HG02970 (cell line): ENCODE measurements at regions not wholly inside any gene's neighbourhood (a gene's known extent, or its start where the extent isn't known, plus 50 kb on each side); places are given as distances from the start of the nearest gene placed in this dataset.
"Not testable (repeated sequence)": the region's sequence is repeated elsewhere in the genome, so short reads cannot be mapped to it uniquely, and the experiment has no call there.

ENCODE experiments used
- ATAC-seq: cut with Tn5 transposase; IDR thresholded peaks from one replicate; pipeline ENCODE4 v1.9.1; 2021; ENCODE audit warnings: mild to moderate bottlenecking, moderate library complexity, moderate number of reproducible peaks; ENCODE audit not compliant: unreplicated experiment, low FRiP score

DNA sequence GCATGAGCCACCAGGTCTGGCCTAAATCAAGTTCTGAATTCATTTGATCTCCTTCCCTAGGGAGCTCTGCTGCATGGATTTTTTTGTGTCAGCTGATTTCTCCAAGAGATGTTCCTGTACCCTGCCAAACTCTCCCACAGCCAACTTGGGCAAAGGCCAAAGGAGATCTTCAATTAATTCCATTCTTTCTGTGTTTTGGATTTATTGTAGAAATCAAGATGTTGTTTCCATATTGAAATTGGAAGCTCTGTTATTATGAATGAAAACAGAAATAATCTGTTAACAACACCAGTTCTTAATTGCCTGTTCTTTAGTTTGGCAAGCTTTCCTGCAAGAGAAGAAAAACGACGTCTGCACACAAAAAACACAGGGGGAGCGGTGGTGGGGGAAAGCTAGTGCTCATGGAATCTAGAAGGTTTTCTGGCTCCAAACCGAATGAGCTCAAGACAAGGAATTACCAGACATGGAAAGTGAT lies 86.5 kb upstream of the ABCC4 start:
- no peak for ATAC-seq

GRCh38 chr13:95388420-95389079 lies 87.3 kb upstream of the ABCC4 start:
- no peak for ATAC-seq

GRCh38 chr13:95391362-95391761 lies 90.1 kb upstream of the ABCC4 start:
- ATAC-seq = no peak

- ATAC-seq = no peak
Measured at GRCh38 chr13:95391785-95392184, 90.5 kb upstream of the ABCC4 start.

DNA sequence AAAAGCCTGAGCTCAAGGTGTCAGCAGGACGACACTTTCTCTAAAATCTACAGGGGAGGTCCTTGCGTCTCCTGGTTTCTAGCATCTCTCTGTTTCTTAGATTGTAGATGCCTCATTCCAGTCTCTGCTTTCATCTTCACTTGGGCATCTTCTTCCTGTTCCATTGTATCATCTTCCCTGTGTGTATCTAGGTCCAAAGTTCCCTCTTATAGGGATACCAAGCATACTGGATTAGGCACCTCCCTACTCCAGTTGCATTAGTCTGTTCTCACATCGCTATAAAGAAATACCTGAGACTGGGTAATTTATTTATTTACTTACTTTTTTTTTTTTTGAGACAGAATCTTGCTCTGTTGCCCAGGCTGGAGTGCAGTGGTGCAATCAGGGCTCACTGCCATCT lies 91.3 kb upstream of the ABCC4 start:
- no peak for ATAC-seq

DNA sequence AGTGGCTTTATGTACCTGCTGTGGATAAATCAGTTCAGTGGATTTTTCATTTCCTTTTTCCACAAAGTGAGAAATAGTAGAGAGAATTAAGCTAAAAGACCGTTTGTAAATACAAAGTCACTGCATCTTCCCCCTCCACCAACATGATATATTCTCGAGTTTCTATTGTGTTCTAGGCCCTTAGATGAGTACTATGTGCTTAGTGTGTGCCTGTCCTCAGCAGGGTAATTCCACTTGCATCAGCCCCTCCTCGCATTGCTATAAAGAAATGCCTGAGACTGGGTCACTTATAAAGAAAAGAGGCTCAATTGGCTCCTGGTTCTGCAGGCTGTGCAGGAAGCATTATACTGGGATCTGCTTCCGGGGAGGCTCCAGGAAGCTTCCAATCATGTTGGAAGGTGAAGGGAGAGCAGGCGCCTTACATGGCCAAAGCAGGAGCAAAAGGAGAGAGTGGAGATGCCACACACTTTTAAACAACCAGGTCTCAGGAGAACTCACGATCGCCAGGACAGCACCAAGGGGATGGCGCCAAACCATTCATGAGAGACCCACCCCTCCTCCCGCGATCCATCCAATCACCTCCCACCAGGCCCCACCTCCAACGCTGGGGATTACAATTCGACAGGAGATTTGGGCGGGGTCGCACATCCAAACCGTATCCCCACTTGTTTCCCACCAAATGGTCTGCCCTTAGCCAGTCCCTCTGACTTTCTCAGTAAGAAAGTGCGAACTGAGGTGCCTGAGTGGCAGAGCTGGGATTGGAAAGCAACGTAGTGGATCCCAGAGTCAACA lies 102.3 kb upstream of the ABCC4 start:
- no peak for ATAC-seq

DNA sequence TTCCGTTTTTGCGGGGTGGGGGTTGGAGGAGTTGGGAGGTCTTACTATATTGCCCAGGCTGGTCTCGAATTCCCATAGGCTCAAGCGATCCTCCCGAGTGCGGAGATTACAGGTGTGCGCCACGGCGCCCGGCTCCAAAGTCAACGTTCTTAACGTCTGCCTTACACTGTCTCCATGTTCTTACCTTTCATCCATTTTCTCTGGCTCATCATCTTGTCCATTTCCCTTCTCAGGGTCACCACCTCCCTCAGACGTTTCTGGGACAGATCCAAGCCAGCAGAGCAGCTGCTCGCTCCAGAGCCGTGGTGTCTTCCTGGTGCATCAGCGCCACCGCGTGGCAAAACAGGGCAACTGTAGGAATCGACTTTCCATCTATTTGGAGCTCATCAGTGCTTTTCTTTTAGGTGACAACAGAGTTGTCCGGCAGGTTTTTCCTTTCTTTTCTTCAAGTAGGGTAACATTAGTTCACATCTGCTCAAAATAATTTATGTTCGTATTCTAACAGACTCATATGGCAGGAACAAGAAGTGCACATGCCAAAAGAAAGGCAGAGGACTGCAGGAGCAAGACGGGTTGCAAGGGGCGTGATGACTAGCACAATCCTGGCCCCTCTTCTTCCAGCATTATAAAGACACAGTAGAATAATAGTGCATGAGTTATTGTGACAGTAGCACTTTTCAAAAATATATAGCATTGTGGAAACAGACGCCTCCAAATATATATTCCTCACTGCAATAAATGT lies 103.1 kb upstream of the ABCC4 start:
- peak; percentile 67 for ATAC-seq

DNA sequence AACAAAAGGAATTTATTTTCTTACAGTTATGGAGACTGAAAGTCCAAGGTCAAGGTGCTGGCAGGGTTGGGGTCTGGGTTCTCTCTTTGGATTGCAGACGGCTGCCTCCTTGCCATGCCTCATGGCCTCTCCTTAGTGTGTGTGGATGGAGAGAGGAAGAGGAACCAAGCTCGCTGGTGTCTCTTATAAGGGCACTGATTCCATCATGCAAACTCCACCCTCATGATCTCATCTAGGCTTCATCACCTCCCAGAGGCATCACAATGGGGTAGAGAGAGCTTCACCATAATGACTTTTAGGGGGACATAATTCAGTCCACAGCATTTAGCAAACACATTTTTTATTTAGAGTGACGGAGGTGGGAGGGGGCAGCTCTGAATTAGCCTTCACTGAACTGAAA lies 104.9 kb upstream of the ABCC4 start:
- ATAC-seq = no peak

DNA sequence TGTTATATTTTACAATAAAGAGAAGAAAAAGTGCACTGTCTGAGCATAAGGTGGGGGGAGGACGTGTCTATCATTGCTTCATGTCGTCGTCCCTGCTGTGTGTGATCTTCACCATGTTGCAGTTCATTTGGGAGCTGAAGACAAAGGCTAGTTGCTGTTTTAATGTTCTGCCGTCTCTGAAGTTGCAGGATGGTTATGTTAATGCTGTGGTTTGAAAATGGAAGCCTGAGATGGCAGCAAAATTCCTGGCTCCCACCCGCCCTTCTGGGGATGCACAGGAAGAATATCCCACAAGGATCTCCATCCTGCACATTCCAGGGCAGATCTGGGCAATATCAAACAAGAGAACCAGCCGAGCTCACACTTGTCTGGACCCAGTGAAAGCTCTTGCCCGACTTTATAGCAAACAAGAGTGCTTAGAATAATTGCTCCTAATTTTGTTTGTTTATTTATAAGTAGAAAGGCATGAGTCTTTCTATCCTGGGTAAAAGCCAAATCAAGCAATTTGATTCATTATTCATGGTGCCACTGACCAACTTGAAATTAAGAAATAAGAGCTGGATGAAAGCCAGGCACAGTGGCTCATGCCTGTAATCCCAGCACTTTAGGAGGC lies 110.3 kb upstream of the ABCC4 start:
- no peak for ATAC-seq

GRCh38 chr13:95418946-95419345 lies 117.7 kb upstream of the ABCC4 start:
- no peak for ATAC-seq

- ATAC-seq = no peak
Measured at GRCh38 chr13:95420501-95420900, 119.2 kb upstream of the ABCC4 start.

DNA sequence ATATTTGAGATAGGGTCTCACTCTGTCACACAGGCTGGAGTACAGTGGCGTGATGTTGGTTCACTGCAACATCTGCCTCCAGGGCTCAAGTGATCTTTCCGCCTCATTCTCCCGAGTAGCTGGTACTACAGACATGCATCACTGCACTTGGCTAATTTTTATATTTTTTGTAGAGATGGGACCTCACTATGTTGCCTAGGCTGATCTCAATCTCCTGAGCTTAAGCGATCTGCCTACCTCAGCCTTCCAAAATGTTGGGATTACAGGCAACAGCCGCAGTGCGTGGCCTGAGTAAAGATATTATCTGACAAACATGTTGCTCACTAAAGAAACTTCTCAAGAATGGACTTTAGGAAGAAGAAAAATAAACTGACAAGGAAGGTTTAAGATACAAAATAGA lies 125.4 kb upstream of the ABCC4 start:
- ATAC-seq = no peak

DNA sequence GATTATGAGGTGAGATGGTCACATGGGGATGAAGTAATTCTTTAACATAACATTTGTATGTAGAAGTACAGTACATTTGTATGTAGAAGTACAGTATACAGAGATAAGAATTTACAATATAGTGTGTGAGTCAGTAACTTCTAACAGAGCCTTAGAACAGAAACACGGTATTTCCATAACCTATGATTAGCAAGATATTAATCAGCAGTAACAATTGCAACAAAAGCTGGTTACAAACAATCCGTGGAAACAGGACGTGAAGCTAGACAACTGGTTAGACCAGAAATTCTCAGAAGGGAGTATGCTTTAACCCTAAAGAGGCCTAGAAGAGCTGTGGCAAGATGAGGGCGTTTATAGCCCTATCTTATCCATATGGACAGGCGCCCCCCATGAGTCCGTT lies 122.0 kb upstream of the CLDN10 start:
- not testable (repeated sequence) for ATAC-seq

- no peak for ATAC-seq
Measured at GRCh38 chr13:95432141-95432540, 120.4 kb upstream of the CLDN10 start.

DNA sequence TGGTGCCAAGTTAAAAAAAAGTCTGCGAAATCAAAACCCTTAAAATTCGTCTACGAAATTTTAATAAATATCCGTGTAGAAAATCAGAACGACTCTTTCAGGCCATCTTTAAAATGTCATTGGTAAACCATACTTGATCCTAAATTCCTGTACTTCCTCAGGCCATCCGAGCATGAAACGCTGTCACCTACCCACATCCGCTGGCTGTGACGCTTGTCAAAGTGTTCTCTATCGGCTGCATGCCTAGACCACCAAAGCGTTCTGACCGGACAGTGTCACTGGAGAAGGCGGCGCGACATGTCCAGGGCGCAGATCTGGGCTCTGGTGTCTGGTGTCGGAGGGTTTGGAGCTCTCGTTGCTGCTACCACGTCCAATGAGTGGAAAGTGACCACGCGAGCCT lies 119.0 kb upstream of the CLDN10 start:
- ATAC-seq = no peak

DNA sequence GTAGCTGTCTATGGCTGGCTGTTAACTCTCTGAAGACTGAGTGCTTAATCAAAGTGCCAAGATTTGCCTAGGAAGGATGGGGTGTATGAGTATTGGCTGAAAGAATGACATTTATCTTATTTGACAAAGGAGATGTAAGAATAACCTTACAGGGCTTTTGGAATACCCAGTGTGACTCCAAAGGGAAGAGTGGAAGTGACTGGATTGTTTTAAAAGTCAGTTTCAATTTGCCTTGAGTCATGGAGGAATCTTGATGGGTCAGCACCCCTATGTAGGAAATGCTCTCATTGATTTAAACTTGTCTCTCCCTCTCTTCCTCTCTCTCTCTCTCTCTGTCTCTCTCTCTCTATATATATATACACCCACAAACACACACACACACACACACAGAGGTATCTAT lies 118.4 kb upstream of the CLDN10 start:
- no peak for ATAC-seq

GRCh38 chr13:95437561-95437960 lies 115.0 kb upstream of the CLDN10 start:
- ATAC-seq = no peak

DNA sequence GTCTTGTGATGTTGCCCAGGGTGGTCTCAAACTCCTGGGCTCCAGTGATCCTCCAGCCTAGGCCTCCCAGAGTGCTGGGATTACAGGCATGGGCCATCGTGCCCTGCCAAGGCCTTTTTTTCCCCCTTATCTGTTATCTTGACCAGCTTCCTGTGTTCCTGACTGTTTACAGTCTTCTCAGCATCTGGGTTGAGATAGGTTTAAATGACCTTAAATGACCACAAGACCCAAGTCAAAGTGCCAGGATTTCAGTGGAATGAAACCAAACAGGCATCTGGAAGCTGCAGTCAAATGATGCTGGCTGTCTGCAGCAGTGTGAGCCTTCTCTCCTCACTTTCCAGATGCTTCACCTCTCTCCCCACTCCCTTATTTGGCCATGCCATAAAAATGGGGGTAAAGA lies 114.2 kb upstream of the CLDN10 start:
- no peak for ATAC-seq

GRCh38 chr13:95440441-95441088 lies 112.0 kb upstream of the CLDN10 start:
- no peak for ATAC-seq

DNA sequence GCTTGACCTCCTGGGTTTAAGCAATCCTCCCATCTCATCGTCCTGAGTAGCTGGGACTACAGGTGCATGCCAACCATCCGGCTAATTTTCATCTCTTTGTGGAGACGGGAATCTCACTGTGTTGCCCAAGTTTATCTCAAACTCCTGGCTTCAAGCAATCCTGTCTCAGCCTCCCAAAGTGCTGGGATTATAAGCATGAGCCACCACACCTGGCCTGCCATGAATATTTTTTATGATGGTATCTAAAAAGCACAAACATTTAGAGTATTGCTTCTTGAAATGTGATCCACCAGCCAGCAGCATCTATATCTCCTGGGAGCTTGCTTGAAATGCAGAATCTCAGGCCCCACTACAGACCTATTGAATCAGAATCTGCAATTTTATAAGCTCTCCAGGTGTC lies 111.2 kb upstream of the CLDN10 start:
- no peak for ATAC-seq
